ENCODE measurements at regions not wholly inside any gene's neighbourhood (a gene's known extent, or its start where the extent isn't known, plus 50 kb on each side); places are given as distances from the start of the nearest gene placed in this dataset.
"Not testable (repeated sequence)": the region's sequence is repeated elsewhere in the genome, so short reads cannot be mapped to it uniquely, and the experiment has no call there.

GRCh38 chr22:34410111-34410510 lies 489.8 kb upstream of the LARGE1 start:
- no peak for TF ChIP-seq CTCF (conservative IDR thresholded peaks at IDR 0.05; ENCODE audit: low read depth)
- ChIA-PET CTCF (no interaction called here), POLR2A (ENCODE audit: low non-redundant PET) (no interaction called here)
- H3K27ac ChIP-seq = no peak overlapping the region
- DNase-seq (ENCODE audit: low spot score) = no peak

DNA sequence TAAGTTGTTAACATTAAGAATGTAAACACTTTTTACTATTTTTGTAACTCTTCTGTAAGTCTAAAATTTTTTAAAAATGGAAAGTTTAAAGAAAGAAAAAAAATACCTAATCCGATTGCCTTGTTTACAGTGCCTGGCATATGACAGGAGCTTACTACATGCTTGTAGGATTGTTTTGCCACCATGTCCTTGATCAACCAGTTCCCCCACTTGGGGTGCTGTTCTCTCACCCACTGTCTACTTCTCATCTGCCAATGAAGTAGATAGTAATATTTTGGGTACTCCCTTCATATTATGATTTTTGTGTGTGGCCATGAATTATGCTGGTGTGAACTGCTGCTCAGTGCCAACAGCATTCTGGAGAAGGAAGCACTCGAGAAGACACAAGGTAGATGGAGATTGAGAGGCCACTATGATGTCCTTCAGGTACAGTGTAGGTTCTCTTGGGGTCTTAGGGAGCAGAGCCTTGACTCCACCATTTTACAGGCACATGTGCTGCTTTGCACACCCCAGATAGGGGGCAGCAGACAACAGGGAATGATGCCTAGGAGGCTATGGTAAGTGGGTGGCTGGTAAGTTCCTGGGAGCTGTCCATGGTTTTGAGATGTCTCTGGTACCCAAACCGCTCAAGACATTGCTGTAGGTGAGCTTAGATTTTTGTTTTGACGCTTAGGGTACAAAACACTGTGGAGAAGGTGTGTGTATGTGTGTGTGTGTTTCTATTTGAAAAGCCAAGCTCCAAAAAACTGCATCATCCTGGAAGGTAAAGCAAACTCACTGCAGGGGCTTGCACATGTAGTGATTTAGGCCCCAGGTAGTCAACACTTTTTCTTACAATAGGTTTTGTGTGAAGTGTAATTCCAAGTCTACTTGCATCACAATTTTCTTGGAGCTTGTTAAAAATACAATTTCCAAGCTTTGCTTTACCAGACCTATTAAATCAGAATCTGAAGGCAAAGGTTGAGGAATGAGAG lies 494.5 kb upstream of the LARGE1 start:
- DNase-seq (ENCODE audit: low spot score) = peak; percentile 1
- peak; percentile 24; the same call in 1 of the 2 replicates for TF ChIP-seq CTCF (conservative IDR thresholded peaks at IDR 0.05; ENCODE audit: low read depth)
- POLR2A ChIA-PET (ENCODE audit: low non-redundant PET) = no interaction called here
- no peak overlapping the region for H3K27ac ChIP-seq
- CTCF ChIA-PET = interaction anchor here (0.6 to 0.7 kb wide), 2 partner anchors 40 to 729 kb away, joined by 3 to 6 read pairs; no protein-coding TSS in a partner anchor

GRCh38 chr22:34416022-34416860 lies 496.0 kb upstream of the LARGE1 start:
- DNase-seq (ENCODE audit: low spot score) = no peak
- no peak for TF ChIP-seq CTCF (conservative IDR thresholded peaks at IDR 0.05; ENCODE audit: low read depth)
- ChIA-PET CTCF (no interaction called here), POLR2A (ENCODE audit: low non-redundant PET) (no interaction called here)
- no peak overlapping the region for H3K27ac ChIP-seq

GRCh38 chr22:34422948-34423347 lies 502.7 kb upstream of the LARGE1 start:
- DNase-seq (ENCODE audit: low spot score); CTCF ChIA-PET; H3K27ac ChIP-seq; POLR2A ChIA-PET (ENCODE audit: low non-redundant PET): not testable (repeated sequence)

GRCh38 chr22:34427436-34427835 lies 507.2 kb upstream of the LARGE1 start:
- POLR2A ChIA-PET (ENCODE audit: low non-redundant PET) = no interaction called here
- no peak for TF ChIP-seq CTCF (conservative IDR thresholded peaks at IDR 0.05; ENCODE audit: low read depth)
- H3K27ac ChIP-seq = no peak overlapping the region

DNA sequence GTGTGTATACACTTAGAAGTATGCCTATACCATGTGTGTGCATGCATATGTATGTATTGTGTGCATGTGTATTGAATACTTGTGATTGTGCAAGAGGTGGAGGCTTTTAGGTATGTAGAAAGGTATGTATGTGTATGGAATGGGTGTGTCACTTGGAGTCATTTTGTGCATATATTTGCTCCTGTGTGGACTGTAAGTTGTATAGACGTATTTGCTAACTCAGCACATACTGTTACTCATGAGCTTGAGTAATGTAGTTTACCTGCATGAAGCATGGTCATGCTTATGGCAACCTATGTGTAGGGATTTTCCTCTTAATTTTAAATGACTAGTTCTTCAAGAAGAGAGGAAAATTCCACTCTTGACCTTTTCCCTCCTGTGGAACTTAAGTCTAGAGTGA lies 507.6 kb upstream of the LARGE1 start:
- ChIA-PET CTCF (no interaction called here), POLR2A (ENCODE audit: low non-redundant PET) (no interaction called here)

More at GRCh38 chr22:34427436-34427835, 507.2 kb upstream of the LARGE1 start:
- CTCF ChIA-PET = no interaction called here
- DNase-seq (ENCODE audit: low spot score) = no peak

More for the DNA sequence above, 507.6 kb upstream of the LARGE1 start:
- no peak for TF ChIP-seq CTCF (conservative IDR thresholded peaks at IDR 0.05; ENCODE audit: low read depth)
- no peak overlapping the region for H3K27ac ChIP-seq
- no peak for DNase-seq (ENCODE audit: low spot score)
